Esophagus muscularis mucosa (tissue), 4 donors: ENCODE measurements at regions not wholly inside any gene's neighbourhood (a gene's known extent, or its start where the extent isn't known, plus 50 kb on each side); places are given as distances from the start of the nearest gene placed in this dataset.

Source experiments
- DNase-seq: peaks from one replicate; pipeline ENCODE4 v3.0.0-alpha.2; 2017; ENCODE audit errors: extremely low spot score
- H3K27ac ChIP-seq, 4 donors: fragments of 200-600 bp; sonication (generic); replicated peaks in 1 of 4; 1 replicate in 3 of 4; 2 replicates in 1 of 4; pipeline ENCODE4 v1.5.1; 2016 to 2019; ENCODE audit warnings: mild to moderate bottlenecking in 1 of 4
- H3K27me3 ChIP-seq, 4 donors: fragments of 200-600 bp; sonication (generic); one replicate each; pipeline versions ENCODE4 v1.5.1 to v1.6.0; 2016 to 2019
- H3K36me3 ChIP-seq, 4 donors: fragments of 200-600 bp; sonication (generic); one replicate each; pipeline ENCODE4 v1.5.1; 2016 to 2019
- H3K4me1 ChIP-seq, 4 donors: fragments of 200-600 bp; sonication (generic); one replicate each; pipeline ENCODE4 v1.5.1; 2016 to 2019
- H3K4me3 ChIP-seq, 4 donors: fragments of 200-600 bp; sonication (generic); 1 replicate in 2 of 4; 2 replicates in 2 of 4; pipeline ENCODE4 v1.5.1; 2016 to 2019; ENCODE audit warnings: mild to moderate bottlenecking in 4 of 4, moderate library complexity in 1 of 4
- H3K9me3 ChIP-seq, 4 donors: fragments of 200-600 bp; sonication (generic); 1 replicate in 3 of 4; 2 replicates in 1 of 4; pipeline ENCODE4 v1.5.1; 2016 to 2019
- EP300 ChIP-seq: sonication (generic); formaldehyde crosslinking; IDR thresholded peaks from one replicate; pipeline ENCODE4 v1.6.1; 2017; ENCODE audit warnings: antibody characterized with exemption
- POLR2A ChIP-seq: fragments of 450-650 bp; IDR thresholded peaks from one replicate; pipeline ENCODE4 v1.6.1; 2017; ENCODE audit warnings: antibody characterized with exemption, moderate library complexity, mild to moderate bottlenecking, low read depth
- POLR2AphosphoS5 ChIP-seq, 2 donors: sonication (generic); formaldehyde crosslinking; IDR thresholded peaks; one replicate each; pipeline ENCODE4 v1.6.1; 2017; ENCODE audit warnings: antibody characterized with exemption in 2 of 2
- WGBS: methylation state at CpG from one replicate; pipeline ENCODE4 v1.1.5; 2018; 5-methylcytosine and 5-hydroxymethylcytosine counted together
- intact Hi-C: fragments of 100-400 bp; cut with DNase I; formaldehyde crosslinking; loops from one replicate; pipeline ENCODE4 v1.15.1; 2023
- TF ChIP-seq, protein P1 (sequence below), 3 experiments: fragments of 200-600 bp in 2 of 3; fragments of 450-650 bp in 1 of 3; sonication (generic) in 2 of 3; IDR thresholded peaks; one replicate each; pipeline ENCODE4 v1.5.1; 2017 to 2019; ENCODE audit warnings: antibody characterized with exemption in 3 of 3, mild to moderate bottlenecking in 2 of 3, moderate library complexity in 1 of 3

DNA sequence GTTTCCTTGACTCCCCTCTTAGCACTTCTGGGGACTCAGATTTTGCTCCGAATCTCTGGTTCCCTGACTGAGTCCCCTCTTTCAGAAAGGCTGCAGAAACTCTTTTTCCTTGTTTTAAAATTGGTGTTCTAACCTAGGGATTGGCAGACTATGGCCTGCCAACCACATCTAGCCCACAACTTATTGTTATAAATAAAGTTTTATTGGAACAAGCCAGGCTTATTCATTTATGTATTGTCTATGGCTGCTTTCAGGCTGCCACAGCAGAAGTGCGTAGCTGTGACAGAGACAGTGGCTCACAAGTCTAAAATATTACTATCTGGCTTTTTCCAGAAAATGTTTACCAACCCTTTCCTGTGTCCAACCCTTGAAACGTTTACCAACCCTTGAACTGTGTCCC is 81.7 kb downstream of the IER5 start:
- intact Hi-C loops = no loop called here
- Histone ChIP-seq H3K27ac (no peak overlapping the region), H3K4me3 (no peak overlapping the region), H3K27me3 (no peaks in the 10 kb centered on the region), H3K9me3 (peaks cover 0 to 9% (median 0%) of the 10 kb centered on the region in 4 donors), H3K4me1 (peaks cover 0 to 5% (median 5%) of the 10 kb centered on the region in 4 donors), H3K36me3 (no peaks in the 10 kb centered on the region)
- TF ChIP-seq POLR2A (no peak), EP300 (no peak), POLR2AphosphoS5 (IDR thresholded peaks at IDR 0.05) (no peak)
- TF ChIP-seq, protein P1, sequence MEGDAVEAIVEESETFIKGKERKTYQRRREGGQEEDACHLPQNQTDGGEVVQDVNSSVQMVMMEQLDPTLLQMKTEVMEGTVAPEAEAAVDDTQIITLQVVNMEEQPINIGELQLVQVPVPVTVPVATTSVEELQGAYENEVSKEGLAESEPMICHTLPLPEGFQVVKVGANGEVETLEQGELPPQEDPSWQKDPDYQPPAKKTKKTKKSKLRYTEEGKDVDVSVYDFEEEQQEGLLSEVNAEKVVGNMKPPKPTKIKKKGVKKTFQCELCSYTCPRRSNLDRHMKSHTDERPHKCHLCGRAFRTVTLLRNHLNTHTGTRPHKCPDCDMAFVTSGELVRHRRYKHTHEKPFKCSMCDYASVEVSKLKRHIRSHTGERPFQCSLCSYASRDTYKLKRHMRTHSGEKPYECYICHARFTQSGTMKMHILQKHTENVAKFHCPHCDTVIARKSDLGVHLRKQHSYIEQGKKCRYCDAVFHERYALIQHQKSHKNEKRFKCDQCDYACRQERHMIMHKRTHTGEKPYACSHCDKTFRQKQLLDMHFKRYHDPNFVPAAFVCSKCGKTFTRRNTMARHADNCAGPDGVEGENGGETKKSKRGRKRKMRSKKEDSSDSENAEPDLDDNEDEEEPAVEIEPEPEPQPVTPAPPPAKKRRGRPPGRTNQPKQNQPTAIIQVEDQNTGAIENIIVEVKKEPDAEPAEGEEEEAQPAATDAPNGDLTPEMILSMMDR (IDR thresholded peaks at IDR 0.05) = no peak
- no peak for DNase-seq
- WGBS = 86% methylated on average over 3 of the region's 3 CpGs

DNA sequence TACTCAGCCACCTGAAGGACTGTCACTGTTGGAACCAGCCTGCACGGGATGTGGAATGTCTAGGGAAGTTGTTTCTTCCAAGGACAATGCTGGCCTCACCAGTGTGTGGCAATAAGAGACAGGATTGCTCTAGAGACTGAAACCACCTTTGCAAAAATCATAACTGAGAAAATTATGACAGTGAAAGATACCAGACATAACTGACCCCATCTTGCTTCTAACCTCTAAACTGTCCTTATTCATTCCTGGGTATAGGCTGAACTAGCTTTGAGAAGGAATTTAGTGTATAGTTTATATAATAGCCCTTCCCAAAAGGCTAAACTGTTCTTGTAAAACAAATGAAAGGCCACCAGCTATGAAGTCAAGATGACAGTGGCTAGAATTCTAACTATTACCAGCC is 83.6 kb downstream of the IER5 start:
- no peak for TF ChIP-seq POLR2A
- no peak for TF ChIP-seq POLR2AphosphoS5 (IDR thresholded peaks at IDR 0.05)
- Histone ChIP-seq H3K36me3 (no peaks in the 10 kb centered on the region), H3K27ac (no peak overlapping the region), H3K4me1 (no peaks in the 10 kb centered on the region), H3K4me3 (no peak overlapping the region), H3K9me3 (peaks cover 0 to 9% (median 0%) of the 10 kb centered on the region in 4 donors), H3K27me3 (no peaks in the 10 kb centered on the region)
- whole genome bisulfite sequencing = 90% methylated on average over 1 of the region's 1 CpG
- no peak for DNase-seq
- intact Hi-C loops = no loop called here

DNA sequence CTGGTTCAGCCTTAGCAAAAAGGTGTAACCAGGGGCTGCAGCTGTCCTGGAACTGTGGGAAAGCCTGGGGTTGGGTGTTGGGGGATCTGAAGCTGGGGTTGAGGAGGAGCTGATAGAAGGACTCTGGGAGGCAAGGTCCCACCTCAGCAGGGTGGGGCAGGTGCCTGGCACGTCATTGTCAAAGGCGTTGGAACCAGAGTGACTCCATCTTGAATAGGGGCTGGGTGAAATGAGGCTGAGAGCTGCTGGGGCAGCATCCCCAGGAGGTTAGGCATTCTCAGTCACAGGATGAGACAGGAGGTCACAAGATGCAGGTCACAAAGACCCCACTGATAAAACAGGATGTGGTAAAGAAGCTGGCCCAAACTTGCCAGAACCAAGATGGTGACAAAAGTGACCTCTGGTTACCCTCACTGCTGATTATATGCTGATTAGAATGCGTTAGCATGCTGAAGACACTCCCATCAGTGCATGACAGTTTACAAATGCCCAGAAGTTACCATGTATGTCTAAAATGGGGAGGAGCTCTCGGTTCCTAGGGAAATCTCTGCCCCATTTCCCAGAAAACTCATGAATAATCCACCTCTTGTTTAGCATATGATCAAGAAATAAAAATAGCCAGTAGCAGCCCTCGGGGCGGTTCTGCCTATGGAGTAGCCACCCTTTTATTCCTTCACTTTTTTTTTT is 85.4 kb downstream of the IER5 start:
- Histone ChIP-seq H3K9me3 (peaks cover 0 to 9% (median 0%) of the 10 kb centered on the region in 4 donors), H3K4me1 (peaks cover 8 to 10% (median 8%) of the 10 kb centered on the region in 4 donors), H3K27me3 (no peaks in the 10 kb centered on the region), H3K27ac (no peak overlapping the region), H3K4me3 (no peak overlapping the region), H3K36me3 (no peaks in the 10 kb centered on the region)
- no peak for DNase-seq
- 76% methylated on average over 6 of the region's 6 CpGs for WGBS
- intact Hi-C loops = no loop called here
- TF ChIP-seq, protein P1 (IDR thresholded peaks at IDR 0.05) = no peak
- TF ChIP-seq POLR2A = no peak
- no peak for TF ChIP-seq POLR2AphosphoS5 (IDR thresholded peaks at IDR 0.05)
- TF ChIP-seq EP300 = no peak

DNA sequence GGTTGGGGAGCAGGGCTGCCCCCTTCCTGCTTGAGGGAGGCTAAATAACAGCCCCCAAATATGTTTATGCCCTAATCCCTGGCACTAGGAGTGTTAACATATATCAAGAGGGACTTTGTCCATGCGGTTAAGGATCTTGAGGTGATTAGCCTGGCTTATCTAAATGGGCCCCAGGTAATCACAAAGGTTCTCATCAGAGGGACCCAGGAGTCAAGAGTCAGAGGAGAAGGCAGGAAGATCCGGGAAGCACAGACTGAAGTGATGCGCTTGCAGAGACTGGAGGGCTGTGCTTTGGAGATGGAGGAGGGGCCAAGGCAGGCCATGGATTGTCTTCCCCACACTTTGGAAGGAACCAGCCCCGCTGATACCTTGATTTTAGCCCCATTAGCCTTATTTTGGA is 86.4 kb downstream of the IER5 start:
- Histone ChIP-seq H3K4me3 (no peak overlapping the region), H3K36me3 (no peaks in the 10 kb centered on the region), H3K4me1 (peaks cover 14 to 18% (median 15%) of the 10 kb centered on the region in 4 donors), H3K9me3 (peaks cover 0 to 9% (median 0%) of the 10 kb centered on the region in 4 donors), H3K27ac (no peak overlapping the region), H3K27me3 (no peaks in the 10 kb centered on the region)
- 92% methylated on average over 4 of the region's 4 CpGs for WGBS
- intact Hi-C loops = no loop called here
- no peak for DNase-seq
- TF ChIP-seq POLR2A (no peak), POLR2AphosphoS5 (IDR thresholded peaks at IDR 0.05) (no peak), EP300 (no peak)
- TF ChIP-seq, protein P1 (IDR thresholded peaks at IDR 0.05) = no peak

DNA sequence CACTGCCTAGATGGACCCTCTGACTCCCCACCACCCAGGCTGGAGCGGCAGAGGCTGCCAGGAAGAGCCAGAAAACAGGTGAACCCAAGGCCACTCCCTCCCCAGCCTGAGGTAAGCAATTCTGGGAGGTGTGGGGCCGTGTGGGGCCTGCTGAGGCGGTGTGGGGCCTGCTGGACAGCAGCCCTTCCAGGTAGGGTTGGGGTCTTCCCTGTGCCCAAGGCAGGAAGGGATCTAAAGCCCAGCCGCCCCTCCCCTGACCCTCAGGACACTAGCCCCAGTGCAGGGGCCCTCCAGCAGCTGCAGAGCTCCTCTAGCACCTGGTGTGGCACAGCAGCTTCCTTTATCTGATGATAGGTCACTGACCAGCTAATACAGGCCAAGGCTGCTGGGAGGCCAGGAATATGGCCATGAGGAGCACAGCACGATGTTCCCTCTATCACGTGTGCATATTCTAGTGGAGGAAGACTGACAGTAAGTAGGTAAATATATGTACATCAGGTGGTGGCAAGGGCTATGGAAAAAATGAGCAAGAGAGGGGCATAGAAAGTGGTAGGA is 86.9 kb downstream of the IER5 start:
- no peaks in the 10 kb centered on the region for H3K27me3 ChIP-seq
- peaks cover 0 to 9% (median 0%) of the 10 kb centered on the region in 4 donors for H3K9me3 ChIP-seq
- H3K36me3 ChIP-seq = no peaks in the 10 kb centered on the region
- intact Hi-C loops = no loop called here
- no peak overlapping the region for H3K4me3 ChIP-seq
- peaks cover 20 to 23% (median 21%) of the 10 kb centered on the region in 4 donors for H3K4me1 ChIP-seq
- TF ChIP-seq EP300 (no peak), POLR2A (no peak), POLR2AphosphoS5 (IDR thresholded peaks at IDR 0.05) (no peak)
- TF ChIP-seq, protein P1 (IDR thresholded peaks at IDR 0.05) = no peak
- 82% methylated on average over 5 of the region's 6 CpGs for WGBS
- DNase-seq = no peak
- no peak overlapping the region for H3K27ac ChIP-seq
